ENCODE measurements at regions not wholly inside any gene's neighbourhood (a gene's known extent, or its start where the extent isn't known, plus 50 kb on each side); places are given as distances from the start of the nearest gene placed in this dataset.

- H3K4me1 ChIP-seq: no peaks in the 10 kb centered on the region
- H3K4me3 ChIP-seq: no peak overlapping the region
- intact Hi-C loops (cut with DNase I; ENCODE audit: low total_unique reads): no loop called here
- H3K27ac ChIP-seq: no peak overlapping the region
- H3K9me3 ChIP-seq: no peaks in the 10 kb centered on the region
- no peaks in the 10 kb centered on the region for H3K36me3 ChIP-seq
- H3K27me3 ChIP-seq: peaks cover 0 to 35% of the 10 kb centered on the region in 2 donors
- no peak for DNase-seq
- TF ChIP-seq CTCF (IDR thresholded peaks at IDR 0.05): no peak
These were observed 184.9 kb downstream of the RTP5 start for GRCh38 chr2:242054406-242054805.

- no peaks in the 10 kb centered on the region for H3K9me3 ChIP-seq
- H3K4me3 ChIP-seq: no peak overlapping the region
- H3K27me3 ChIP-seq: peaks cover 0 to 35% of the 10 kb centered on the region in 2 donors
- no peak for DNase-seq
- no peaks in the 10 kb centered on the region for H3K4me1 ChIP-seq
- no peak for TF ChIP-seq CTCF (IDR thresholded peaks at IDR 0.05)
- intact Hi-C loops (cut with DNase I; ENCODE audit: low total_unique reads): no loop called here
- no peak overlapping the region for H3K27ac ChIP-seq
- H3K36me3 ChIP-seq: no peaks in the 10 kb centered on the region
These were observed 185.6 kb downstream of the RTP5 start for GRCh38 chr2:242054881-242055801.

- no peak overlapping the region for H3K4me3 ChIP-seq
- no peaks in the 10 kb centered on the region for H3K9me3 ChIP-seq
- H3K27me3 ChIP-seq: peaks cover 0 to 35% of the 10 kb centered on the region in 2 donors
- no peak for TF ChIP-seq CTCF (IDR thresholded peaks at IDR 0.05)
- H3K27ac ChIP-seq: no peak overlapping the region
- no peaks in the 10 kb centered on the region for H3K36me3 ChIP-seq
- DNase-seq: no peak
- no peaks in the 10 kb centered on the region for H3K4me1 ChIP-seq
- intact Hi-C loops (cut with DNase I; ENCODE audit: low total_unique reads): no loop called here
These were observed 186.5 kb downstream of the RTP5 start for GRCh38 chr2:242056026-242056425.

- no peak for DNase-seq
- Histone ChIP-seq H3K27me3 (peaks cover 0 to 38% of the 10 kb centered on the region in 2 donors), H3K9me3 (no peaks in the 10 kb centered on the region), H3K27ac (no peak overlapping the region), H3K36me3 (no peaks in the 10 kb centered on the region), H3K4me3 (no peak overlapping the region), H3K4me1 (no peaks in the 10 kb centered on the region)
- intact Hi-C loops (cut with DNase I; ENCODE audit: low total_unique reads): no loop called here
- no peak for TF ChIP-seq CTCF (IDR thresholded peaks at IDR 0.05)
These were observed 187.3 kb downstream of the RTP5 start for GRCh38 chr2:242056785-242057184.

GRCh38 chr2:242057379-242058040 is 188.0 kb downstream of the RTP5 start:
- Histone ChIP-seq H3K36me3 (no peaks in the 10 kb centered on the region), H3K9me3 (no peaks in the 10 kb centered on the region), H3K4me3 (no peak overlapping the region), H3K27ac (no peak overlapping the region), H3K4me1 (no peaks in the 10 kb centered on the region), H3K27me3 (peaks cover 0 to 43% of the 10 kb centered on the region in 2 donors)
- DNase-seq: no peak
- no peak for TF ChIP-seq CTCF (IDR thresholded peaks at IDR 0.05)
- intact Hi-C loops (cut with DNase I; ENCODE audit: low total_unique reads): no loop called here
